Testis (tissue), 2 donors: ENCODE measurements at regions not wholly inside any gene's neighbourhood (a gene's known extent, or its start where the extent isn't known, plus 50 kb on each side); places are given as distances from the start of the nearest gene placed in this dataset.

Experiments used
- DNase-seq: peaks from one replicate; pipeline ENCODE4 v3.0.0-alpha.2; 2019
- H3K27ac ChIP-seq, 2 donors: fragments of 200-600 bp; sonication (generic); one replicate each; pipeline ENCODE4 v1.5.1; 2019
- H3K27me3 ChIP-seq: fragments of 200-600 bp; sonication (generic); one replicate; pipeline ENCODE4 v1.5.1; 2019
- H3K36me3 ChIP-seq: fragments of 200-600 bp; sonication (generic); one replicate; pipeline ENCODE4 v1.5.1; 2017; ENCODE audit warnings: low read depth; ENCODE audit errors: missing control alignments
- H3K4me1 ChIP-seq: fragments of 200-600 bp; sonication (generic); one replicate; pipeline ENCODE4 v1.5.1; 2019
- H3K4me3 ChIP-seq, 2 donors: fragments of 200-600 bp; sonication (generic); one replicate each; pipeline ENCODE4 v1.5.1; 2017 to 2019
- H3K9me3 ChIP-seq: fragments of 200-600 bp; sonication (generic); one replicate; pipeline ENCODE4 v1.5.1; 2017
- POLR2A ChIP-seq: fragments of 450-650 bp; IDR thresholded peaks from one replicate; pipeline ENCODE4 v1.6.1; 2017; ENCODE audit warnings: antibody characterized with exemption, mild to moderate bottlenecking, moderate library complexity
- WGBS, 2 donors: methylation state at CpG; one replicate each; pipeline ENCODE4 v1.1.5; 2018; 5-methylcytosine and 5-hydroxymethylcytosine counted together
- intact Hi-C: fragments of 100-400 bp; cut with DNase I; formaldehyde crosslinking; loops from one replicate; pipeline ENCODE4 v1.15.1; 2023; ENCODE audit warnings: low total_unique reads
- TF ChIP-seq, protein P1 (sequence below), 3 experiments: fragments of 450-650 bp in 2 of 3; fragments of 200-600 bp in 1 of 3; sonication (generic) in 1 of 3; IDR thresholded peaks; one replicate each; pipeline ENCODE4 v1.5.1; 2016 to 2019; ENCODE audit warnings: antibody characterized with exemption in 3 of 3, mild to moderate bottlenecking in 2 of 3, moderate library complexity in 1 of 3

DNA sequence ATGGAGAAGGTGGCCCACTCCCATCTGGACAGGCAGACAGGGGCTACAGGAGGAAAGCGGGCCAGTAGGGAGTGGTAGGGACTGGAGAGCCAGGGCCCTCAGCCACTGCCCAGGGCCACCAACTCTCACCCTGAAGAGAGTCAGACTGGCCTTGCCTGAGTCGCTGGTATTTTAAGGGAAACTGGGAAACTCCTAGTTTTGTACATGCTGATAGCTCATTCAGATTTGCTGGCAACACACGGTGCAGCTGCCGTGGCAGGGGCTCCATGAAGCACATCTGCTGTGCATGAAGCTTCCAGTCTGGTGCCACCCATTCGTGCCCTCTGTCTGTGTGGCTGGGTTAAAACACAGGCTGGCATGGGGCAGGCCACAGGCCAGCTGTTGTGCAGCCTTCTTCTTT, 137.3 kb upstream of the GLI2 start:
- DNase-seq: no peak
- Histone ChIP-seq H3K9me3 (no peaks in the 10 kb centered on the region), H3K4me1 (peaks cover 14% of the 10 kb centered on the region), H3K36me3 (no peaks in the 10 kb centered on the region), H3K4me3 (no peak overlapping the region), H3K27ac (no peak overlapping the region), H3K27me3 (no peaks in the 10 kb centered on the region)
- intact Hi-C loops: no loop called here
- WGBS, 2 donors: 87 to 91% methylated on average over 5 of the region's 5 CpGs
- TF ChIP-seq, protein P1, sequence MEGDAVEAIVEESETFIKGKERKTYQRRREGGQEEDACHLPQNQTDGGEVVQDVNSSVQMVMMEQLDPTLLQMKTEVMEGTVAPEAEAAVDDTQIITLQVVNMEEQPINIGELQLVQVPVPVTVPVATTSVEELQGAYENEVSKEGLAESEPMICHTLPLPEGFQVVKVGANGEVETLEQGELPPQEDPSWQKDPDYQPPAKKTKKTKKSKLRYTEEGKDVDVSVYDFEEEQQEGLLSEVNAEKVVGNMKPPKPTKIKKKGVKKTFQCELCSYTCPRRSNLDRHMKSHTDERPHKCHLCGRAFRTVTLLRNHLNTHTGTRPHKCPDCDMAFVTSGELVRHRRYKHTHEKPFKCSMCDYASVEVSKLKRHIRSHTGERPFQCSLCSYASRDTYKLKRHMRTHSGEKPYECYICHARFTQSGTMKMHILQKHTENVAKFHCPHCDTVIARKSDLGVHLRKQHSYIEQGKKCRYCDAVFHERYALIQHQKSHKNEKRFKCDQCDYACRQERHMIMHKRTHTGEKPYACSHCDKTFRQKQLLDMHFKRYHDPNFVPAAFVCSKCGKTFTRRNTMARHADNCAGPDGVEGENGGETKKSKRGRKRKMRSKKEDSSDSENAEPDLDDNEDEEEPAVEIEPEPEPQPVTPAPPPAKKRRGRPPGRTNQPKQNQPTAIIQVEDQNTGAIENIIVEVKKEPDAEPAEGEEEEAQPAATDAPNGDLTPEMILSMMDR (IDR thresholded peaks at IDR 0.05): no peak
- TF ChIP-seq POLR2A: no peak

DNA sequence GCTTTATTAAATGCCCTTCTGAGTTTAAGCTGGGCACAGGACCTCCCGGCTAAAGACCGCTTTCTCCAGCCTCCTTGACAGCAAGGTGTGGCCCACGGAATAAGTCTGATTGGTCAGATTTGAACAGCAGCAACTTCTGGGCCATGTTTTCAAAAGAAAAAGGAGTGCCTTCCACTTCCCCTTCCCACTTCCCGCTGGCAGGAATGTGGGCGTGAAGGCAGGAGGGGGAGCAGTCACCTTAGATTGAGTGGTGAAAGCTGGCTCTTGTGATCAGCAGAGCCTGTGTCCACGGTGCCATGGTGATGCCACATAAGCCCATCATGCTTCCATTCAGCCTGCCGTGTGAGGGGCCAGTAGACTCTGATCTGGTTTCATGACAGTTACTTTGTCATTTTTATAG, 136.6 kb upstream of the GLI2 start:
- TF ChIP-seq, protein P1 (IDR thresholded peaks at IDR 0.05): no peak
- TF ChIP-seq POLR2A: no peak
- no peaks in the 10 kb centered on the region for H3K36me3 ChIP-seq
- no peak for DNase-seq
- no peak overlapping the region for H3K4me3 ChIP-seq
- no peaks in the 10 kb centered on the region for H3K27me3 ChIP-seq
- peaks cover 14% of the 10 kb centered on the region for H3K4me1 ChIP-seq
- no peak overlapping the region for H3K27ac ChIP-seq
- H3K9me3 ChIP-seq: no peaks in the 10 kb centered on the region
- intact Hi-C loops: no loop called here
- 80 to 91% methylated on average over 7 of the region's 7 CpGs for WGBS, 2 donors

DNA sequence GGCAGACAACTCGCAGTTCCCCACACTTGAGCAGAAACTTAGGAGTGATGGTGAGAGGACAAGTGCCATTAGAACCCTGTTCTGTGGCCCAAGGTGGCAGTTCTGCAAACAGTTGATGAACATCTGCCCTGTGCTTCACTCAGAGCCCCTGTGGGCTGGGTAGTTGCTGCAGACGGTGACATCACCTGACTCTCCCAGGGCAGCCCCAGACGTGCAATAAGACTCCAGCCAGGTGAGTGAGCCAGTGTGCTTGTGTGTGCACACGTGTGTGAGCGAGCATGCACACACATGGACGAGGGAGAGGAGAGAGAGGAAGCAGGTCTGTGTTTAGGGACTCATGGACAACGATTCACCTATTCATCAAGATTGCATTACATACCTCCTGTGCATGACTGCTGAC, 136.0 kb upstream of the GLI2 start:
- WGBS, 2 donors: 79 to 88% methylated on average over 7 of the region's 7 CpGs
- TF ChIP-seq POLR2A: no peak
- TF ChIP-seq, protein P1 (IDR thresholded peaks at IDR 0.05): no peak

DNA sequence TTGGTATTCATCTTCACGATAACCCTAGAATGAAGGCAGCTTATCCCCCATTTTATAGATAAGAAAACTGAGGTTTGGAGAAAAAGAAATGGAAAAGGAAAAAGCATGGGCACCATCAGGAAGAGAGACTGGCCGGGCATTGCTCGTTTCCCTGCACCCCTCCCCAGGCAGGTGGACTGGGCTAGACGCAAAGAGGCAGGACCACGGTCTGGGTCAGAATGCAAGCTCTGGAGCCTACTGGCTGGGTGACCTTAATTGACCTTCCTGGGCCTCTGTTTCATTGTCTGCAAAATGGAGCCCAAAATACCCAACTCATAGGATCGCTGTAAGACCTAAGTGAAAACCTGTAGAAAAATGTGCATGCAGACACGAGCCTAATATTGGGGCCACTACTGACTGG, 135.3 kb upstream of the GLI2 start:
- Histone ChIP-seq H3K4me3 (no peak overlapping the region), H3K4me1 (peaks cover 14% of the 10 kb centered on the region), H3K27me3 (no peaks in the 10 kb centered on the region), H3K36me3 (no peaks in the 10 kb centered on the region), H3K27ac (no peak overlapping the region), H3K9me3 (no peaks in the 10 kb centered on the region)
- TF ChIP-seq POLR2A: no peak
- TF ChIP-seq, protein P1 (IDR thresholded peaks at IDR 0.05): no peak
- WGBS, 2 donors: 93 to 96% methylated on average over 7 of the region's 7 CpGs
- intact Hi-C loops: no loop called here
- no peak for DNase-seq

More for the DNA sequence above, 136.0 kb upstream of the GLI2 start:
- no peaks in the 10 kb centered on the region for H3K27me3 ChIP-seq
- H3K9me3 ChIP-seq: no peaks in the 10 kb centered on the region
- peaks cover 14% of the 10 kb centered on the region for H3K4me1 ChIP-seq
- no peak overlapping the region for H3K4me3 ChIP-seq
- DNase-seq: no peak
- H3K27ac ChIP-seq: no peak overlapping the region
- intact Hi-C loops: no loop called here
- no peaks in the 10 kb centered on the region for H3K36me3 ChIP-seq

DNA sequence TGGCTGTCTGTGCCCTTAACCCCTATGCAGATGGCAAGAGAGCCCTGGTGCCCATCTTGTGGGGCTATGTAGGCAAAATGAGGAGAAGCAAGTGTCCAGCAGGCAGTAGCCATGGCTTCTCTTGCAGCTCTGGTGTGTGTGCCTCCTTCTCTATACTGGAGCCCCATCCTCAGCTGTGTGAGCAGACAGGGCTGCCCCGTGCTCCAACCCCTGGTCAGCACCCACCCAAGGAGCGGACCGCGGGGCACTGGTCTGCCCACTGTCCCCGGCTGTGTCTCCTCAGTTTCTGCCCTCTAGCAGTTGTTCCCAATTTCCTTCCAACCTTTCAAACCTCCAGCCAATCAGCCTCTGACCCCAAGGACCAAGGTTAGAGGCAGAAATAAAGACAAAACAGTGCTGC, 134.9 kb upstream of the GLI2 start:
- H3K27ac ChIP-seq: no peak overlapping the region
- peaks cover 14% of the 10 kb centered on the region for H3K4me1 ChIP-seq
- H3K9me3 ChIP-seq: no peaks in the 10 kb centered on the region
- TF ChIP-seq, protein P1 (IDR thresholded peaks at IDR 0.05): no peak
- TF ChIP-seq POLR2A: no peak
- DNase-seq: no peak
- H3K36me3 ChIP-seq: no peaks in the 10 kb centered on the region
- H3K27me3 ChIP-seq: no peaks in the 10 kb centered on the region
- no peak overlapping the region for H3K4me3 ChIP-seq
- intact Hi-C loops: no loop called here
- 93 to 96% methylated on average over 5 of the region's 5 CpGs for WGBS, 2 donors
